Body of pancreas (tissue), 4 donors: ENCODE measurements at regions not wholly inside any gene's neighbourhood (a gene's known extent, or its start where the extent isn't known, plus 50 kb on each side); places are given as distances from the start of the nearest gene placed in this dataset.

Source experiments
- POLR2A ChIP-seq, 3 donors: fragments of 450-650 bp; IDR thresholded peaks; one replicate each; pipeline ENCODE4 v1.6.1; 2016; ENCODE audit warnings: antibody characterized with exemption in 3 of 3, mild to moderate bottlenecking in 2 of 3
- TF ChIP-seq, protein P1 (sequence below), 7 experiments: fragments of 450-650 bp in 4 of 7; fragments of 200-600 bp in 3 of 7; sonication (generic) in 3 of 7; IDR thresholded peaks; one replicate each; pipeline ENCODE4 v1.5.1; 2016 to 2019; ENCODE audit warnings: antibody characterized with exemption in 7 of 7

DNA sequence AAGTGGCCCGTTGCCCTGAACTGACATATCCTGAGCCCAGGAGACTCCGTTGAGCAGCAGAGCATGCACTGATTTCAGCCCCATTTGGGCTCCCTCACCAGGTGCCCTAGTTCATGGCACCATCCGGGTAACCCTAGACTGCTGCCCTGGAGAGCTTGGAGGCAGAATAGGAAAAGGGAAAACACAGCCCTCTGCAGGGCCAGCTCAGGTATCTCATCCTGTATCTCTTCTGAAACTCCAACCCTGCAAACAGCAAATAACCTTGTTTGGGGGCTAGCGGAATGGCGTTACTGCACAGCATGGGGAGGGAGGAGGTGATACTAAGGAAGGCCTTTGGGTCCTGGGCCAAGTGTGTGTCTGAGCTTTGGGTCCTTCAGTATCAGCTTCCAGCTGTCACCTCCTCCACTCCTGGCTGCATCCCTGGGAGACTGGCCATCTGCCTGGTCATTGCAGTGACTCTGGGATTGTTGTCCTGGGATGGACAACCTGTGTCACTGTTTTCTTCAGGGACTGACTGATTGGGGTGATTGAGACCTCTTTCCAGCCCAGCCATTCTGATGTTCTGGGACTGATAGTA is 233.8 kb upstream of the SKOR2 start:
- TF ChIP-seq, protein P1, sequence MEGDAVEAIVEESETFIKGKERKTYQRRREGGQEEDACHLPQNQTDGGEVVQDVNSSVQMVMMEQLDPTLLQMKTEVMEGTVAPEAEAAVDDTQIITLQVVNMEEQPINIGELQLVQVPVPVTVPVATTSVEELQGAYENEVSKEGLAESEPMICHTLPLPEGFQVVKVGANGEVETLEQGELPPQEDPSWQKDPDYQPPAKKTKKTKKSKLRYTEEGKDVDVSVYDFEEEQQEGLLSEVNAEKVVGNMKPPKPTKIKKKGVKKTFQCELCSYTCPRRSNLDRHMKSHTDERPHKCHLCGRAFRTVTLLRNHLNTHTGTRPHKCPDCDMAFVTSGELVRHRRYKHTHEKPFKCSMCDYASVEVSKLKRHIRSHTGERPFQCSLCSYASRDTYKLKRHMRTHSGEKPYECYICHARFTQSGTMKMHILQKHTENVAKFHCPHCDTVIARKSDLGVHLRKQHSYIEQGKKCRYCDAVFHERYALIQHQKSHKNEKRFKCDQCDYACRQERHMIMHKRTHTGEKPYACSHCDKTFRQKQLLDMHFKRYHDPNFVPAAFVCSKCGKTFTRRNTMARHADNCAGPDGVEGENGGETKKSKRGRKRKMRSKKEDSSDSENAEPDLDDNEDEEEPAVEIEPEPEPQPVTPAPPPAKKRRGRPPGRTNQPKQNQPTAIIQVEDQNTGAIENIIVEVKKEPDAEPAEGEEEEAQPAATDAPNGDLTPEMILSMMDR (IDR thresholded peaks at IDR 0.05), result no peak
- TF ChIP-seq POLR2A (IDR thresholded peaks at IDR 0.05), result no peak
